ENCODE measurements at regions not wholly inside any gene's neighbourhood (a gene's known extent, or its start where the extent isn't known, plus 50 kb on each side); places are given as distances from the start of the nearest gene placed in this dataset.

- Histone ChIP-seq H3K27ac (ENCODE audit: low read depth, low read length, severe bottlenecking) (no peak overlapping the region), H3K4me3 (ENCODE audit: extremely low read depth, insufficient read depth, low read length, poor library complexity, severe bottlenecking) (no peak overlapping the region), H3K4me1 (ENCODE audit: control insufficient read depth, insufficient read depth, low read length, poor library complexity, severe bottlenecking) (peaks cover 23% of the 10 kb centered on the region), H3K9me3 (ENCODE audit: control insufficient read depth, low read length) (no peaks in the 10 kb centered on the region), H3K36me3 (ENCODE audit: control insufficient read depth, insufficient read depth, low read length) (no peaks in the 10 kb centered on the region)
- WGBS, 2 experiments (ENCODE audit: insufficient coverage in 2 of 2) = 88 to 100% methylated on average over 1 of the region's 1 CpG
Measured at GRCh38 chr1:229032375-229032774, 238.5 kb upstream of the RAB4A start.

- H3K27ac ChIP-seq (ENCODE audit: low read depth, low read length, severe bottlenecking) = no peak overlapping the region
- WGBS, 2 experiments (ENCODE audit: insufficient coverage in 2 of 2) = 85 to 96% methylated on average over 2 to 3 of the region's 4 CpGs
- H3K9me3 ChIP-seq (ENCODE audit: control insufficient read depth, low read length) = no peaks in the 10 kb centered on the region
- H3K4me1 ChIP-seq (ENCODE audit: control insufficient read depth, insufficient read depth, low read length, poor library complexity, severe bottlenecking) = peaks cover 14% of the 10 kb centered on the region
- H3K36me3 ChIP-seq (ENCODE audit: control insufficient read depth, insufficient read depth, low read length) = no peaks in the 10 kb centered on the region
- H3K4me3 ChIP-seq (ENCODE audit: extremely low read depth, insufficient read depth, low read length, poor library complexity, severe bottlenecking) = no peak overlapping the region
Measured at GRCh38 chr1:229033480-229033879, 237.4 kb upstream of the RAB4A start.

GRCh38 chr1:229034342-229034741, 236.6 kb upstream of the RAB4A start:
- Histone ChIP-seq H3K36me3 (ENCODE audit: control insufficient read depth, insufficient read depth, low read length) (no peaks in the 10 kb centered on the region), H3K27ac (ENCODE audit: low read depth, low read length, severe bottlenecking) (no peak overlapping the region), H3K9me3 (ENCODE audit: control insufficient read depth, low read length) (no peaks in the 10 kb centered on the region), H3K4me3 (ENCODE audit: extremely low read depth, insufficient read depth, low read length, poor library complexity, severe bottlenecking) (no peak overlapping the region), H3K4me1 (ENCODE audit: control insufficient read depth, insufficient read depth, low read length, poor library complexity, severe bottlenecking) (peaks cover 11% of the 10 kb centered on the region)
- WGBS, 2 experiments (ENCODE audit: insufficient coverage in 2 of 2) = 95 to 100% methylated on average over 2 of the region's 3 CpGs

- 88% methylated on average over 3 of the region's 6 CpGs; no CpG with 5 or more reads in 1 of the 2 experiments for WGBS, 2 experiments (ENCODE audit: insufficient coverage in 2 of 2)
- Histone ChIP-seq H3K4me1 (ENCODE audit: control insufficient read depth, insufficient read depth, low read length, poor library complexity, severe bottlenecking) (peaks cover 11% of the 10 kb centered on the region), H3K27ac (ENCODE audit: low read depth, low read length, severe bottlenecking) (no peak overlapping the region), H3K4me3 (ENCODE audit: extremely low read depth, insufficient read depth, low read length, poor library complexity, severe bottlenecking) (no peak overlapping the region), H3K36me3 (ENCODE audit: control insufficient read depth, insufficient read depth, low read length) (no peaks in the 10 kb centered on the region), H3K9me3 (ENCODE audit: control insufficient read depth, low read length) (no peaks in the 10 kb centered on the region)
Measured at GRCh38 chr1:229035054-229035747, 235.7 kb upstream of the RAB4A start.

- Histone ChIP-seq H3K27ac (ENCODE audit: low read depth, low read length, severe bottlenecking) (no peak overlapping the region), H3K9me3 (ENCODE audit: control insufficient read depth, low read length) (no peaks in the 10 kb centered on the region), H3K4me3 (ENCODE audit: extremely low read depth, insufficient read depth, low read length, poor library complexity, severe bottlenecking) (no peak overlapping the region), H3K4me1 (ENCODE audit: control insufficient read depth, insufficient read depth, low read length, poor library complexity, severe bottlenecking) (peaks cover 11% of the 10 kb centered on the region), H3K36me3 (ENCODE audit: control insufficient read depth, insufficient read depth, low read length) (no peaks in the 10 kb centered on the region)
- WGBS, 2 experiments (ENCODE audit: insufficient coverage in 2 of 2) = 83 to 100% methylated on average over 1 to 2 of the region's 2 CpGs
Measured at GRCh38 chr1:229035748-229036082, 235.2 kb upstream of the RAB4A start.

GRCh38 chr1:229037806-229038405, 233.0 kb upstream of the RAB4A start:
- 92 to 100% methylated on average over 3 of the region's 4 CpGs for WGBS, 2 experiments (ENCODE audit: insufficient coverage in 2 of 2)
- Histone ChIP-seq H3K9me3 (ENCODE audit: control insufficient read depth, low read length) (no peaks in the 10 kb centered on the region), H3K27ac (ENCODE audit: low read depth, low read length, severe bottlenecking) (no peak overlapping the region)

GRCh38 chr1:229040630-229041358, 230.1 kb upstream of the RAB4A start:
- Histone ChIP-seq H3K27ac (ENCODE audit: low read depth, low read length, severe bottlenecking) (no peak overlapping the region), H3K9me3 (ENCODE audit: control insufficient read depth, low read length) (no peaks in the 10 kb centered on the region), H3K4me3 (ENCODE audit: extremely low read depth, insufficient read depth, low read length, poor library complexity, severe bottlenecking) (no peak overlapping the region), H3K4me1 (ENCODE audit: control insufficient read depth, insufficient read depth, low read length, poor library complexity, severe bottlenecking) (no peaks in the 10 kb centered on the region), H3K36me3 (ENCODE audit: control insufficient read depth, insufficient read depth, low read length) (no peaks in the 10 kb centered on the region)
- 92 to 100% methylated on average over 2 to 4 of the region's 6 CpGs for WGBS, 2 experiments (ENCODE audit: insufficient coverage in 2 of 2)

More at GRCh38 chr1:229037806-229038405, 233.0 kb upstream of the RAB4A start:
- Histone ChIP-seq H3K36me3 (ENCODE audit: control insufficient read depth, insufficient read depth, low read length) (no peaks in the 10 kb centered on the region), H3K4me1 (ENCODE audit: control insufficient read depth, insufficient read depth, low read length, poor library complexity, severe bottlenecking) (peaks cover 3% of the 10 kb centered on the region), H3K4me3 (ENCODE audit: extremely low read depth, insufficient read depth, low read length, poor library complexity, severe bottlenecking) (no peak overlapping the region)

- no peak overlapping the region for H3K4me3 ChIP-seq (ENCODE audit: extremely low read depth, insufficient read depth, low read length, poor library complexity, severe bottlenecking)
- H3K4me1 ChIP-seq (ENCODE audit: control insufficient read depth, insufficient read depth, low read length, poor library complexity, severe bottlenecking) = no peaks in the 10 kb centered on the region
- H3K9me3 ChIP-seq (ENCODE audit: control insufficient read depth, low read length) = no peaks in the 10 kb centered on the region
- 69 to 84% methylated on average over 5 to 8 of the region's 9 CpGs for WGBS, 2 experiments (ENCODE audit: insufficient coverage in 2 of 2)
- H3K27ac ChIP-seq (ENCODE audit: low read depth, low read length, severe bottlenecking) = no peak overlapping the region
- no peaks in the 10 kb centered on the region for H3K36me3 ChIP-seq (ENCODE audit: control insufficient read depth, insufficient read depth, low read length)
Measured at GRCh38 chr1:229041946-229042345, 229.0 kb upstream of the RAB4A start.

- Histone ChIP-seq H3K4me1 (ENCODE audit: control insufficient read depth, insufficient read depth, low read length, poor library complexity, severe bottlenecking) (no peaks in the 10 kb centered on the region), H3K4me3 (ENCODE audit: extremely low read depth, insufficient read depth, low read length, poor library complexity, severe bottlenecking) (no peak overlapping the region), H3K27ac (ENCODE audit: low read depth, low read length, severe bottlenecking) (no peak overlapping the region), H3K36me3 (ENCODE audit: control insufficient read depth, insufficient read depth, low read length) (no peaks in the 10 kb centered on the region), H3K9me3 (ENCODE audit: control insufficient read depth, low read length) (no peaks in the 10 kb centered on the region)
- WGBS, 2 experiments (ENCODE audit: insufficient coverage in 2 of 2) = 83 to 94% methylated on average over 2 to 4 of the region's 4 CpGs
Measured at GRCh38 chr1:229042482-229042881, 228.4 kb upstream of the RAB4A start.

- Histone ChIP-seq H3K36me3 (ENCODE audit: control insufficient read depth, insufficient read depth, low read length) (no peaks in the 10 kb centered on the region), H3K27ac (ENCODE audit: low read depth, low read length, severe bottlenecking) (no peak overlapping the region), H3K9me3 (ENCODE audit: control insufficient read depth, low read length) (no peaks in the 10 kb centered on the region), H3K4me1 (ENCODE audit: control insufficient read depth, insufficient read depth, low read length, poor library complexity, severe bottlenecking) (no peaks in the 10 kb centered on the region), H3K4me3 (ENCODE audit: extremely low read depth, insufficient read depth, low read length, poor library complexity, severe bottlenecking) (no peak overlapping the region)
- no CpG with 5 or more reads among the region's 2 CpGs for WGBS, 2 experiments (ENCODE audit: insufficient coverage in 2 of 2)
Measured at GRCh38 chr1:229043115-229043514, 227.8 kb upstream of the RAB4A start.

All from mesodermal cell (in vitro differentiated cells).